Endothelial cell (in vitro differentiated cells): ENCODE measurements at regions not wholly inside any gene's neighbourhood (a gene's known extent, or its start where the extent isn't known, plus 50 kb on each side); places are given as distances from the start of the nearest gene placed in this dataset.

Experiments
- DNase-seq: peaks from one replicate; pipeline ENCODE4 v3.0.0; 2021; ENCODE audit warnings: low spot score
- H3K27ac Mint-ChIP-seq: one replicate; pipeline ENCODE4 v1.8.0; 2021; ENCODE audit warnings: mixed read lengths, inconsistent platforms; ENCODE audit not compliant: unreplicated experiment
- H3K27me3 Mint-ChIP-seq: one replicate; pipeline ENCODE4 v1.8.0; 2021; ENCODE audit warnings: mild to moderate bottlenecking, moderate library complexity, mixed read lengths, inconsistent platforms; ENCODE audit not compliant: unreplicated experiment
- H3K36me3 Mint-ChIP-seq: one replicate; pipeline ENCODE4 v1.8.0; 2021; ENCODE audit warnings: mild to moderate bottlenecking, low read depth, mixed read lengths, inconsistent platforms; ENCODE audit not compliant: unreplicated experiment
- H3K4me1 Mint-ChIP-seq: one replicate; pipeline ENCODE4 v1.8.0; 2021; ENCODE audit warnings: mild to moderate bottlenecking, mixed read lengths, inconsistent platforms; ENCODE audit not compliant: unreplicated experiment
- H3K4me3 Mint-ChIP-seq: one replicate; pipeline ENCODE4 v1.8.0; 2021; ENCODE audit warnings: mild to moderate bottlenecking, mixed read lengths, inconsistent platforms; ENCODE audit not compliant: unreplicated experiment
- H3K9me3 Mint-ChIP-seq: one replicate; pipeline ENCODE4 v1.8.0; 2021; ENCODE audit warnings: mixed read lengths, inconsistent platforms; ENCODE audit not compliant: unreplicated experiment
- CTCF ChIP-seq: fragments of 200-600 bp; sonication (generic); IDR thresholded peaks from one replicate; pipeline ENCODE4 v1.5.0; 2021; ENCODE audit warnings: antibody characterized with exemption; ENCODE audit not compliant: unreplicated experiment

GRCh38 chr11:123330948-123331347, 99.1 kb upstream of the GRAMD1B start:
- DNase-seq, result no peak
- no peaks in the 10 kb centered on the region for H3K27me3 Mint-ChIP-seq
- H3K4me1 Mint-ChIP-seq, result peaks cover 19% of the 10 kb centered on the region
- no peak for TF ChIP-seq CTCF
- no peaks in the 10 kb centered on the region for H3K36me3 Mint-ChIP-seq
- H3K27ac Mint-ChIP-seq, result no peak overlapping the region
- H3K4me3 Mint-ChIP-seq, result no peak overlapping the region
- H3K9me3 Mint-ChIP-seq, result no peaks in the 10 kb centered on the region

GRCh38 chr11:123330471-123330870, 99.6 kb upstream of the GRAMD1B start:
- Mint-ChIP-seq H3K36me3 (no peaks in the 10 kb centered on the region), H3K27me3 (no peaks in the 10 kb centered on the region), H3K4me1 (peaks cover 19% of the 10 kb centered on the region), H3K4me3 (no peak overlapping the region), H3K9me3 (no peaks in the 10 kb centered on the region), H3K27ac (peak overlapping the region; percentile 81)
- TF ChIP-seq CTCF, result no peak
- no peak for DNase-seq

- no peaks in the 10 kb centered on the region for H3K9me3 Mint-ChIP-seq
- H3K36me3 Mint-ChIP-seq, result no peaks in the 10 kb centered on the region
- no peak for DNase-seq
- peaks cover 19% of the 10 kb centered on the region for H3K4me1 Mint-ChIP-seq
- H3K27me3 Mint-ChIP-seq, result no peaks in the 10 kb centered on the region
- no peak overlapping the region for H3K4me3 Mint-ChIP-seq
- peak overlapping the region; percentile 81 for H3K27ac Mint-ChIP-seq
- no peak for TF ChIP-seq CTCF
These were observed 100.0 kb upstream of the GRAMD1B start for GRCh38 chr11:123330071-123330470.

GRCh38 chr11:123328281-123328867, 101.7 kb upstream of the GRAMD1B start:
- no peaks in the 10 kb centered on the region for H3K27me3 Mint-ChIP-seq
- H3K4me3 Mint-ChIP-seq, result no peak overlapping the region
- H3K36me3 Mint-ChIP-seq, result no peaks in the 10 kb centered on the region
- no peak overlapping the region for H3K27ac Mint-ChIP-seq
- DNase-seq, result no peak
- peaks cover 19% of the 10 kb centered on the region for H3K4me1 Mint-ChIP-seq
- no peak for TF ChIP-seq CTCF
- H3K9me3 Mint-ChIP-seq, result no peaks in the 10 kb centered on the region

GRCh38 chr11:123325533-123325932, 104.5 kb upstream of the GRAMD1B start:
- TF ChIP-seq CTCF, result no peak
- no peaks in the 10 kb centered on the region for H3K9me3 Mint-ChIP-seq
- no peak overlapping the region for H3K4me3 Mint-ChIP-seq
- no peaks in the 10 kb centered on the region for H3K36me3 Mint-ChIP-seq
- no peaks in the 10 kb centered on the region for H3K27me3 Mint-ChIP-seq
- no peak for DNase-seq
- H3K4me1 Mint-ChIP-seq, result peaks cover 13% of the 10 kb centered on the region
- no peak overlapping the region for H3K27ac Mint-ChIP-seq
